ENCODE measurements at regions not wholly inside any gene's neighbourhood (a gene's known extent, or its start where the extent isn't known, plus 50 kb on each side); places are given as distances from the start of the nearest gene placed in this dataset.
"Not testable (repeated sequence)": the region's sequence is repeated elsewhere in the genome, so short reads cannot be mapped to it uniquely, and the experiment has no call there.

GRCh38 chr6:2344319-2344905 lies 99.0 kb upstream of the GMDS start:
- Histone ChIP-seq H3K27me3 (ENCODE audit: control insufficient read depth in 3 of 3, insufficient read depth in 3 of 3, low read length in 2 of 3) (peaks cover 0 to 19% (median 0%) of the 10 kb centered on the region in 3 donors), H3K9me3 (ENCODE audit: control insufficient read depth in 4 of 4, insufficient read depth in 3 of 4, low read length in 3 of 4) (no peaks in the 10 kb centered on the region), H3K36me3 (ENCODE audit: control insufficient read depth in 4 of 4, insufficient read depth in 4 of 4, low read length in 4 of 4) (no peaks in the 10 kb centered on the region), H3K27ac (ENCODE audit: low read depth in 1 of 2, low read length in 1 of 2) (no peak overlapping the region), H3K4me1 (ENCODE audit: control insufficient read depth in 5 of 5, insufficient read depth in 5 of 5, low read length in 5 of 5) (peaks cover 0 to 3% (median 0%) of the 10 kb centered on the region in 5 donors), H3K9ac (ENCODE audit: insufficient read depth in 1 of 2, low read length in 2 of 2) (no peak overlapping the region), H3K4me3 (no peak overlapping the region)
- WGBS, 2 donors: 81 to 89% methylated on average over 6 of the region's 6 CpGs
- DNase-seq (peak in 2 of 3 donors; percentile 24 to 48), ATAC-seq (ENCODE audit: insufficient read depth, low FRiP score) (no peak)
- TF ChIP-seq CTCF (IDR thresholded peaks at IDR 0.05; ENCODE audit: control extremely low read depth, extremely low read depth): no peak

- no peak for DNase-seq
- ATAC-seq (ENCODE audit: insufficient read depth, low FRiP score): no peak
- H3K9ac ChIP-seq (ENCODE audit: insufficient read depth in 1 of 2, low read length in 2 of 2): no peak overlapping the region
- peaks cover 0 to 3% (median 0%) of the 10 kb centered on the region in 4 donors for H3K36me3 ChIP-seq (ENCODE audit: control insufficient read depth in 4 of 4, insufficient read depth in 4 of 4, low read length in 4 of 4)
- no peaks in the 10 kb centered on the region for H3K4me1 ChIP-seq (ENCODE audit: control insufficient read depth in 5 of 5, insufficient read depth in 5 of 5, low read length in 5 of 5)
- no peak for TF ChIP-seq CTCF (IDR thresholded peaks at IDR 0.05; ENCODE audit: control extremely low read depth, extremely low read depth)
- H3K9me3 ChIP-seq (ENCODE audit: control insufficient read depth in 4 of 4, insufficient read depth in 3 of 4, low read length in 3 of 4): peaks cover 0 to 28% (median 12%) of the 10 kb centered on the region in 4 donors
- H3K27ac ChIP-seq (ENCODE audit: low read depth in 1 of 2, low read length in 1 of 2): no peak overlapping the region
- H3K4me3 ChIP-seq: no peak overlapping the region
- H3K27me3 ChIP-seq (ENCODE audit: control insufficient read depth in 3 of 3, insufficient read depth in 3 of 3, low read length in 2 of 3): no peaks in the 10 kb centered on the region
Observed at GRCh38 chr6:2327591-2327990, 82.2 kb upstream of the GMDS start.

- peaks cover 0 to 25% (median 13%) of the 10 kb centered on the region in 4 donors for H3K9me3 ChIP-seq (ENCODE audit: control insufficient read depth in 4 of 4, insufficient read depth in 3 of 4, low read length in 3 of 4)
- no peaks in the 10 kb centered on the region for H3K27me3 ChIP-seq (ENCODE audit: control insufficient read depth in 3 of 3, insufficient read depth in 3 of 3, low read length in 2 of 3)
- ATAC-seq (ENCODE audit: insufficient read depth, low FRiP score) (no peak), DNase-seq (no peak)
- H3K36me3 ChIP-seq (ENCODE audit: control insufficient read depth in 4 of 4, insufficient read depth in 4 of 4, low read length in 4 of 4): no peaks in the 10 kb centered on the region
- H3K27ac ChIP-seq (ENCODE audit: low read depth in 1 of 2, low read length in 1 of 2): no peak overlapping the region
- no peak overlapping the region for H3K4me3 ChIP-seq
- TF ChIP-seq CTCF (IDR thresholded peaks at IDR 0.05; ENCODE audit: control extremely low read depth, extremely low read depth): no peak
- WGBS, 2 donors: 91 to 94% methylated on average over 2 of the region's 2 CpGs
- no peak overlapping the region for H3K9ac ChIP-seq (ENCODE audit: insufficient read depth in 1 of 2, low read length in 2 of 2)
- no peaks in the 10 kb centered on the region for H3K4me1 ChIP-seq (ENCODE audit: control insufficient read depth in 5 of 5, insufficient read depth in 5 of 5, low read length in 5 of 5)
Observed at GRCh38 chr6:2324166-2324953, 79.0 kb upstream of the GMDS start.

DNA sequence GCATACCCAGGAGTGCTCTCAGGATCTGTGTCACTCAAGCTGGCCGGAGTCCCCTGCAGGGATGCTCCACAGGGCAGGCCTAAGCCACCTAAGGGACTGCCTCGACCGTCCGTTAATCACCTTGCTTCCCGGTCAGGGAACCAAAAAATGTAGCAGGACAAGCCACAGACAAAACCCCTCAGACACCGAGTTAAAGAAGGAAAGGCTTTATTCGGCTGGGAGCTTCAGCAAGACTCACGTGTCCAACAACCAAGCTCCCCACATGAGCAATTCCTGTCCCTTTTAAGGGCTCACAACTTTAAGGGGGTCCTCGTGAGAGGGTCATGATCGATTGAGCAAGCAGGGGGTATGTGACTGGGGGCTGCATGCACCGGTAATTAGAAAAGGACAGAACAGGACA lies 72.1 kb upstream of the GMDS start:
- not testable (repeated sequence) for H3K27me3 ChIP-seq (ENCODE audit: control insufficient read depth in 3 of 3, insufficient read depth in 3 of 3, low read length in 2 of 3); ATAC-seq (ENCODE audit: insufficient read depth, low FRiP score); H3K4me3 ChIP-seq; H3K36me3 ChIP-seq (ENCODE audit: control insufficient read depth in 4 of 4, insufficient read depth in 4 of 4, low read length in 4 of 4); H3K27ac ChIP-seq (ENCODE audit: low read depth in 1 of 2, low read length in 1 of 2); H3K4me1 ChIP-seq (ENCODE audit: control insufficient read depth in 5 of 5, insufficient read depth in 5 of 5, low read length in 5 of 5); H3K9me3 ChIP-seq (ENCODE audit: control insufficient read depth in 4 of 4, insufficient read depth in 3 of 4, low read length in 3 of 4); H3K9ac ChIP-seq (ENCODE audit: insufficient read depth in 1 of 2, low read length in 2 of 2); DNase-seq
- WGBS, 2 donors: 93 to 99% methylated on average over 11 of the region's 11 CpGs

Data from lung (tissue), 11 donors.